ENCODE measurements at regions not wholly inside any gene's neighbourhood (a gene's known extent, or its start where the extent isn't known, plus 50 kb on each side); places are given as distances from the start of the nearest gene placed in this dataset.
A peak's percentile ranks its signal among the peaks of the same experiment; 100 is the strongest.

DNA sequence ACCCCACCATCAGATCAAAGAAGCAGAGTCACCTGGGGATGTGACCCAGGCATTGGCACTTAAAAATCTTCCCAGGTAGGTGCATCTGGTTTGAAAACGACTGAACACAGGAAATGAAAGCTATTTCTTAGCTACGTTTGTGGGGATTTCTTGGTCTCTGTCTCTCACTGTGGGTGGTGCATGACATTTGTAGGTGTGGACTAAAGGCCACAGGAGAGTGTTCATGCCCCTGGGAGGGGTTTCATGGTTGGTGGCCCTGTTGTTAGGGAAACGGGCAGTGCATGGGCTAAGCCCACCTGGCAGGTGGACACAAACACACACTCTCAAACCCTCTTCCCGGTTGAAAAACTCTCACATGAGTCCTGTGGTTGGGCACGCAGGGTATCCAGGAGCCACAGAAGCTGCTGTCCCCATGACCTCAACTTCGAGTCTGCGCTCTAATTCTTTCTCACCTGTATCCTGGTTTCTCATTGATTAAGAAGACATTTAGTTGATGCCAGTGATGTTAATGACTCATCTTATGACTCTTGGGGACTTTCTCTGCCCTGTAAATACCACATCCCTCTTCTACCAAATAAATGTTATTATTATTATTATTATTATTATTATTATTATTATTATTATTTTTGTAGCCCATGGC, 119.4 kb downstream of the MRPS6 start:
- no peak overlapping the region for H3K4me3 ChIP-seq (ENCODE audit: low read depth, low read length)

DNA sequence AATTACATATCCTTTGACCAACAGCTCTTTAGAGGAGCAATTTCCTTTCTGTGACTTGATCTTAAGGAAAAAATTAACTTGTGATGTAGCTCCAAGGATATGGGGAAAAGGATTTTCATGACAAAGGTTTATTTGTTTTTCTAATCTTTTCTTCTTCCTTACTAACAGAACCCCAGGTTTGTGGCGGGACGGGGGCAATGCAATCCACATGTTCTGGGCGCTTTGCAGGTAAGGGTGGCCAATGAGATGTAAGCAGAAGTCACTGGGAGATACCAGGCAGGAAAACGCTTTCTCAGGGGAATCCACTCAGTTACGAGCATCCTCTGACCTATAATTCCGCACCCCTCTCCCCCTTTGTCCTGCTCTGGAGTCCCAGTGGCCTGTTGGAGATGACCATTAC, 122.0 kb downstream of the MRPS6 start:
- H3K4me3 ChIP-seq (ENCODE audit: low read depth, low read length): no peak overlapping the region

DNA sequence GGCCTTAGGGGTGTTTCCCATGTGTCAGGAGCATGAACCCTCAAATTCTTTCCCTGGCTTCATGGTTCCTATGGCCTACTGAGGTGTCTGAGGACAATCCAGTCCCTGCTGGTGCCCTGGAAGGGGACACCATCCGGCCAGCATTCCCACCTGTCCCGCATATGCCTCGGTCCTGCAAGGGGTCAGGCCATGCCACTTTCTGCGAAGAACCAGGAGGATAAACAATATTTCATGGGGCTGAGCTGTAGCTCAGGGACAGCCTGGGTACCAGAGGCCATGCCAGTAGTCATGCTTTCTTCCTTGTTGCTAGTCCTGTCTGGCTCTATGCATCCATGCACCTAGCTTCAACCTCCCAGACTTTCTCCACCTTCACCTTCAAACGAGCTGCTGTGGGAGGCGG, 123.6 kb downstream of the MRPS6 start:
- no peak overlapping the region for H3K4me3 ChIP-seq (ENCODE audit: low read depth, low read length)

DNA sequence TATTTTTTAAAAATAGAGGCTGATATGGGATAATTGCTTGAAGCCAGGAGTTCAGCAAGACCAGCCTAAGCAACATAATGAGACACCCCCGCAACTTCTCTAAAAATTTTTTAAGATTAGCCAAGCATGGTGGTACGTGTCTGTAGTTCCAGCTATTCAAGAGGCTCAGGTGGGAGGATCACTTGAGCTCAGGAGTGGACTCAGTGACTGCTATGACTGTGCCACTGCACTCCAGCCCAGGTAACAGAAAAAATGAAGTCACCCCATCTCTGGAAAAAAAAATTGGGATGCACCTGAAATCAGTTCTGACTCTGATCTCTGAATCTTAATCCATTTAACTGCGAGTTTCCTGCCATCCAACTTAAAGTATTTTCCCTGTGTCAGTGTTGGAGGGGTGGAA, 124.2 kb downstream of the MRPS6 start:
- H3K4me3 ChIP-seq (ENCODE audit: low read depth, low read length): no peak overlapping the region

DNA sequence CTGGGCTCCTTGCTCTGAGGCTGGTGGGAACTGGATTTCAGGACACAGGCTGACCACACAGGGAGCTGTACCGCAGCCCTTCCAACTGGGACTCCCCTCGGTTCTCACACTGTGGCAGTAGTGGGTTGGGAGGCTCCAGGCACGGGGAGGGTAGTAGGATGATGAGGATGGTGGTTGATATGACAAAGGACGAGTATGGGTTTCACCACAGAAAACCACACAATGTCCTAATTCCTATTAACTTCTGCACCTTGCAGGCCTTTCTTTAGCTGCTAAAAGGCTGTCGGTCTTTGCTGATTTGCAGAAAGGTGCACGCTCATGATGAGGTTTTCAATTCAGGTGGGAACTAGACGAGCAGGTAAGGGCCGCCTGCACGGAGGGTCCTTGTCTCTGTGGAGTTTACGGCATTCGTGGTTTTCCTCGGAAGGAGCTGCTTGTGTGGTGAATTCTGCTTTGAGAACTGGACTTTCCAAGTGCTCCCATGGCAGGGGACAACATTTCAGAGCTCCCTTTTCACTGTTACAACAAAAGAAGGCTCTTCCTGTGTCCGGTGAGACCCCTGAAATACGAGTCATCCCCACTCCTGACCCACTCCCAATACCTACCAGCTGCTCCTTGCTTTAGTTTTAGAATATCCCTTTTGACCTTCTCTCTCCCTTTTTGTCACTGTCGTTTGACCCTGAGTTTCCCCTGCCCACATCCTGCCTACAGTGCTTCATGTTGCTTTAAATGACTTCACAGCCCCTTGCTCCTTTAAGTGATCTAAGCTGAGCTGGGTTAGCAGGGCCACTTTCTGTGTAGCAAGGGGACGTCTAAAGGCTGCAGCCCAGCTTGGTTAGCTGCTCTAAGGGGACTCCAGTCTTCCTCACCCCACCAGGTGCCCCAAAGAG, 125.1 kb downstream of the MRPS6 start:
- no peak overlapping the region for H3K4me3 ChIP-seq (ENCODE audit: low read depth, low read length)

DNA sequence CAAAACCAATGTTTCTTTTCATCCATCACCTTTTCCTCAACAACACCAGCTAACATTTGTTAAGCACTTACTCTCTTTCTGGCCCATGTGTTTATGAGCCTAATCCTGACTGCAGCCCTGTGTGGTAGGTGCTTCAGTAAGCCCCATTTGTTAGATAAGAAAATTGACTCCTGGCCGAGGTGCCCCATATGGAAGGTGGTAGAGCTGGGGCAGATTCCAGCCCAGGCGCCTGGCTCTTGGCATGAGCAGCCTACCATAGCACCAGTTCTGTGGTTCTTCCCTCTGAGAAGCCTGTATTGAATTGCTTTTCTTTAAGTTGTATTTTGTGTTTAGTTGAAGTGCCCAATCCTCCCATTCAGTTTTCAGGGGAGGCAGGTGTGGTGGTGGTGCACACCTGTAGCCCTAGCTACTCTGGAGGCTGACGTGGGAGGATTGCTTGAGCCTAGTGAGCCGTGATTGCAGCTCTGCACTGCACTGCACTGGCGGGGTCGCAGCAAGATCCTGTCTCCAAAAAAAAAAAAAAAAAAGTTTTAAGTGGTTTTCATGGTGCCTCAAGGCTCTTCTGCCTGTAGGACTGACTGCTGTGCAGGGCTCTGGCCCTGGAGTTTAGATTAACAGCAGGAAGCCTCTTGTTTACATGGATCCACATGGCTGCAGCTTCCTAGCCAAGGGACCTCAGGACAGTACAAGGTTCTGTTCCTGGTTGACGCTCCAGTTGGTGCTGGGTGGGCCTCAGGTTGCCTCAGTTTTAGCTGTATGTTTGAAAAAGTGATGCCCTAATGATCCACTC, 125.9 kb downstream of the MRPS6 start:
- no peak overlapping the region for H3K4me3 ChIP-seq (ENCODE audit: low read depth, low read length)

DNA sequence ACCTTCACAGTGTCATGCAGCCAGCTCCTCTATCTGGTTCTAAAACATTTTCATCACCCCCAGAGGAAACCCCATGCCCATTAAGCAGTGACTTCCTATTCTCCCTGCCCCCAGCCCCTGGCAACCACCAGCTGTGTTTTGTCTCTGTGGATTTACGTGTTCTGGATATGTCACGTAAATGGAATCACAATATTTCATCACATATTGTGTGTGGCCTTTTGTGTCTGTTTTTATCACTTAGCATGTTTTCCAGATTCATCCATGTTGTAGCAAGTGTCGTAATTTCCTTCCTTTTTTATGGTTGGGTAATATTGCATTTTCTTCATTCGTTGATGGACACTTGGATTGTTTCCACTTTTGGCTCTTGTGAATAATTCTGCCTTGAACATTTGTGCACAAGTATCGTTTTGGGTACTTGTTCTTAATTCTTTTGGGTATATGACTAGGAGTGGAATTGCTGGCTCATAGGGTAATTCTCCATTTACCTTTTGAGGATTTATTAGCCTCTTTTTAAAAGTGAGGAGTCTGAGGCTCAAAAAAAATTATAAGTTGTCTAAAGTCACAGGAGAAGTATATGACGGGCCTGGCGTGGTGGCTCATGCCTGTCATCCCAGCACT, 127.0 kb downstream of the MRPS6 start:
- no peak overlapping the region for H3K4me3 ChIP-seq (ENCODE audit: low read depth, low read length)

DNA sequence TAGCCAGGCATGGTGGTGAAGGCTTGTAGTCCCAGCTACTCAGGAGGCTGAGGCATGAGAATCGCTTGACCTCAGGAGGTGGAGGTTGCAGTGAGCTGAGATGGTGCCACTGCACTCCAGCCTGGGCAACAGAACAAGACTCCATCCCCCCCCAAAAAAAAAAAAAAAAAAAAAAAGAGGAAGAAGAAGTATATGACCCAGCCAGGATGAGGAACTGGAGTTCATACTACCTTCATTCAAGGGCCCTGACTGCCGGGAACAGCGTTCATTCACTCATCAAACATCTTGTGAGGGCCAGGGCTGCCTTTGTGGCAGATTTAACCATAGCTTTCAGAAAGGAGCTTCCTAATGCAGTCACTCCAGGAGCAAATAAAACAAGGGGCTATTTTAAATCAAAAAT, 127.6 kb downstream of the MRPS6 start:
- H3K4me3 ChIP-seq (ENCODE audit: low read depth, low read length): no peak overlapping the region

DNA sequence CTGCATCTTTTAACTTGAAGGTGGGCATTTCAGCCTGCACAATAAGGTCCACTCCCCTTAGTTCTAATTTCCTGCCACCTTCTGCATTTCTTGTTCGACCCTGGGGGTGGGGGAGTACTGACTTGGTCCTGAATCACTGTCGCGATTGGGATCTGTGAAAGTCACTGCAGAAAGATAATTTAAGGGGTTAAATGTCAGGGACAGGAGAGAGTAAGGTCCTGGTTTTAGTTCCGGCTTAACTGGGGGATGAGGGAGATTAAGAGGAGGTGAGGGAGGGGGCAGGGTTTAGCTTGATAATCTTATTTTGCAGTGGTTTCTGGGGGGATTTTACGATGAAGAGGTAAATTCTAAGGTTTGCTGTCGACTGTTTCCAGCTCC, 128.1 kb downstream of the MRPS6 start:
- H3K4me3 ChIP-seq (ENCODE audit: low read depth, low read length): peak overlapping the region; percentile 62

DNA sequence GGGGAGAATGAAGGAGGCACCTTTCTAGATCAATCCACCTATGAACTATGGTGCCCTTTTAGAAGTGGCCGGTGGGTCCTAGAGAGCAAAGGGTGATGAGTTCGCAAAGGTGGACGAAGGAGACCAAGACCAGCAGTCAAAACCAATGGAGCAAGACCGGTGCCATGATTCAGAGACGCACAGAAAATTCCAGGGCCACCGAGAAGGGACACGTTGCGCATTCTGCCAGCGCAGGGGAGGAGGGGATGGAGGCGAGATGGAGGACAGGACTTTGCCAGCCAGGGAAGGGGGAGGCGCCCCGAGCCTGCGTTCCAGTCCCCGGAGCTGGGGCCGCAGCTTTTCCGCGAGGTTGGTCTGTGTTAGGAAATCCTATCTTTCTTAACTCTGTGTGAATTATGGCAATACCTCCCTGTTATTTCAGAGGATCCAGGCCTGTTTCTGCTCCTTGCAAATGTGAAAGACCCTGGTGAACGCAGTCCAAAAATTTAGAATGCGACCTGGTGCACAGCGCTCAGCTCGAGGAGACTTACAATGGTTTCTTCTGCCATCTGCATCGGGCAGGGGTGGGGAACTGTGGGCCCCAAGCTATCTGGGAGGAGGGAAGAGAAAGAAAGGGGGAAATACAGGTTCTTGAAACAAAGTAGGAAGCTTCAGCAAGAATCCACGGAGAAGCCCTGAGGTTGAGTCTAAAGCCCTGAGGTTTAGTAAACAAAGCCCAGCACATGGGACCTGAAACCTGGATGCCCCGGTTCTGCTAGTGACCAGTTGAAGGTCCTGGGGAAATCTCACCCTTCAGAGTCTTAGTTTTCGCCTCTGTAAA, 129.4 kb downstream of the MRPS6 start:
- peak overlapping the region; percentile 62 for H3K4me3 ChIP-seq (ENCODE audit: low read depth, low read length)

DNA sequence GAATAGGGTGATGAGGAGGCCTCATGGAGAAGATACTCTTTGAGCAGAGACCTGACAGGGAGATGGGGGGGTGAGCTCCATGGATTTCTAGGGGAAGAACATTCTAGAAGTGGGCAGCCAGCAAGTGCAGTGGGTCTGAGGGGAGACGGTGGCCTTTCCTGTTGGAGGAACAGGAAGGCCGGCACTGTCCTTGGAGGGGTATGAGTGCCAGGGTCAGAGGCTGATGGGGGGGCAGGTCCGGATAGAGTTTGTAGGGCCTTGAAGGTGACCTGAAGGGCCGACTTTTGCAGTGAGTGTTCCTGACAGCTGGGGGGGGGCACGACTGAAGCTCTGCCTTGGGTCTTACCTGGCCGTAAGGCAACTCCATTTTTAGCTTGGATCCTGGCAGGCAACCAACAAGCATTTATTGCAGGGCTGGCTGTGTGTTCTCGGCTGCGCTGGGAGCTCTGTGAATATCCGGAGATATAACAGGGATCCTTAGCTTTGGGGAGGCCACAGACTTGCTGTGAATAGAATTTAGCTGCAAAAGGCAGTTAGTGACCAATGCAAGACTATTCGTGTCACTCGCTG, 130.6 kb downstream of the MRPS6 start:
- H3K4me3 ChIP-seq (ENCODE audit: low read depth, low read length): no peak overlapping the region

DNA sequence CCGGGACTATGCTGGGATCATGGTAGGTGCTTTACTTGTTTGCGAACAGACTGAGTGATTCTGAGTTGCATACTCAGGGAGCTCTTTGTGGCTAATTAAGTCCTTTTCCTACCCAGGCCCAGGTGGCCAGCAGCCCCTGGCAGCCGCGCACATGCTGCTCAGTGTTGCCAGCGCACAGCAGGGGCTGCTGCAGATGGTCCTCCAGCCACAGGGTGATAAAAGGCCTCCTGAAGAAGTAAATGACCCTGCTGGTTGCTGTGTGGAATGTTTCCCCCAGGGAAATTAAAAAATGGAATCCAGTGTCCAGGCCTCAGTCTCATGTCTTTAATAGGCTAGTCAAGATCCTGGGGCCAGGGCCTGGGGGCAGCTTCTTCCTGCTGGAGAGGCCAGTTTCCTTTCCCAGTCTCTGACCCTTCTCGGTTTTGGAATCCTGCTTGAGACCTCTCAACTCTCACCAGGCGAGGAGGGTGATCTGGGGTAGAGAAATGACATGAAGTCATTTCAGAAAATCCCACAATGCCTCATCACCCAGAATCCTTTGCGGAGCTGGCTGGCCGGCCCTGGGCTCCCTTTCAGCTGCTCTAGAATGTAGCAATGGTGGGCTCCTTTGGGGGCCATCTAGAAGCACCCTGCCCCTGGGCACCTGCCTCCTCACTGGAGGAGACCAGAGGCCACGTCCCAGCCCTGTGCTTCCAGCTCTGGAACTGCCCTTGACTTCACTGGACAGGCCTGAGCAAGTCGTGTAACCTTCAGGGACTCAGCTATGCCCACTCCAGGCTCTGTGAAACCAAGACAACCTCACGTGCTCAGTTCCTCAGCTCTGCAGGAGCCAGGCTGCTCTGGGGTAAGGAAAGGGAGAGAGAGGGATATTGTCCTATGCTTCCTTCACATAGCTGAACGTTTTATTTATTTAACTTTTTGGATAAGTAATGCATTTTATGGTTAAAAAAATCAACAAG, 131.4 kb downstream of the MRPS6 start:
- no peak overlapping the region for H3K4me3 ChIP-seq (ENCODE audit: low read depth, low read length)

DNA sequence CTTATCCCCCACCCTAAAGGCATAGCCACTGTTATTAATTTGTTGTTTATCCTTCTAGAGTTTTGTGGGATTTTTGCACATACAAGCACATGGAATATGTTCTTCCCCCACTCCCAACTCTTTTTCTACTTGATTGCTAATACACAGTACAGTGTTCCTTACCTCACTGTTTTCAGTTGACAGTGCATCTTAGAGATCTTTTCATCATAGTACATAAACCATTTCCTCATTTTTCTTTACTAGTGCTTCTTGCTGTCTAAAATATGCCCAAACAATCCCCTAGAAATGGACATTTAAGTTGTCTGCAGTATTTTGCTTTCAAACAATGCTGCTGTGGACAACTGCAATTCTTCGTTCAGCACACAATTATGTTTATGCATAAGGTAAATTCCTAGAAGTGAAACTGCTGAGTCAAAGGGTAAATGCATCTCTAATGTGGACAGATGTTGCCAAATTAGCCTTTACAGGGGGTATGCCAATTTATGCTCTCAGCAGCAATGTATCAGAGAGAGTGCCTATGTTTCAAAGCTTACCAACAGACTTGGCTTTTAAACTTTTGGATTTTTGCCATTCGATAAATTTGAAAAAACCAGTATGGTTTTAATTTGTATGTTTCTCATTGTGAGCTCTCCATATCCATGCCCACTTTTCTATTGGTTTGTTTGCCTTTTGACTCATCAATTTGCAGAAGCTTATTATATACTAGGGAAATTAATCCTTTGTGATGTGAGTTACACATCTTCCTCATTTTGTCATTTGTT, 132.6 kb downstream of the MRPS6 start:
- H3K4me3 ChIP-seq (ENCODE audit: low read depth, low read length): no peak overlapping the region

DNA sequence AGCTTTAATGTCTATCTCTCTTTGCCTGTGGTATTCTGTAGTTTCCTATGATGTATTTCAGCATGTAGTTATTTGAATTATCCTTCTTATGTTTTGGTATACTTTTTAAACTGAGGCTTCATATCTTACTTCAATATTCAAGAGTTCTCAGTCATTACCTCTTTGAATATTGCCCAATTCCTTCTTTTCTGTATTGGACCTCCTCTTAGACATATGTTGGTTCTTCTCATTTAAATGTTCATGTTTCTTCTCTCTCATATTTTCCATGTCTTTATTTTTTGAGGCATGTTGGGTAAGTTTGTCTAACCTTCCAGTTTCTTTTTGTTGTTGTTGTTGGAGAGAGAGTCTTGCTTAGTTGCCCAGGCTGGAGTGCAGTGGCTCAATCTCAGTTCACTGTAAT, 140.6 kb downstream of the MRPS6 start:
- no peak overlapping the region for H3K4me3 ChIP-seq (ENCODE audit: low read depth, low read length)

DNA sequence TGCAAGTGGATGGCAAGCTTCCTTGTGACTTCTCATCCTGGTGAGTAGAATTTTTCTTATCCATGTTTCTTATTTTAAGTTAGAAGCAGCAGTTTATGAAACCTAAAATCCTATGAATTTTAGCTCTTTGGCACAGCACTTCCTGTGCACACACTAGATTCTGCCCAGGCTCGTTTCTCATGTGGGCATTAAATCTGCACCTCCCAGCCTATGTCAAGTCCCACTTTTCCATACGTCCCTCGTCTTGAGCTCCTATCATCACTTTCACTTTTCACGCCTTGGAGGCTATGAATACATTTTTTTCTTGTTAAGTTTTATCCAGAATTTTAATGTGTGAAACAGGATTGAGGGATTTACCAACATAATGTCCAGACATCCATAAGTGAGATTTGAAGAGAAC, 142.1 kb downstream of the MRPS6 start:
- H3K4me3 ChIP-seq (ENCODE audit: low read depth, low read length): no peak overlapping the region

DNA sequence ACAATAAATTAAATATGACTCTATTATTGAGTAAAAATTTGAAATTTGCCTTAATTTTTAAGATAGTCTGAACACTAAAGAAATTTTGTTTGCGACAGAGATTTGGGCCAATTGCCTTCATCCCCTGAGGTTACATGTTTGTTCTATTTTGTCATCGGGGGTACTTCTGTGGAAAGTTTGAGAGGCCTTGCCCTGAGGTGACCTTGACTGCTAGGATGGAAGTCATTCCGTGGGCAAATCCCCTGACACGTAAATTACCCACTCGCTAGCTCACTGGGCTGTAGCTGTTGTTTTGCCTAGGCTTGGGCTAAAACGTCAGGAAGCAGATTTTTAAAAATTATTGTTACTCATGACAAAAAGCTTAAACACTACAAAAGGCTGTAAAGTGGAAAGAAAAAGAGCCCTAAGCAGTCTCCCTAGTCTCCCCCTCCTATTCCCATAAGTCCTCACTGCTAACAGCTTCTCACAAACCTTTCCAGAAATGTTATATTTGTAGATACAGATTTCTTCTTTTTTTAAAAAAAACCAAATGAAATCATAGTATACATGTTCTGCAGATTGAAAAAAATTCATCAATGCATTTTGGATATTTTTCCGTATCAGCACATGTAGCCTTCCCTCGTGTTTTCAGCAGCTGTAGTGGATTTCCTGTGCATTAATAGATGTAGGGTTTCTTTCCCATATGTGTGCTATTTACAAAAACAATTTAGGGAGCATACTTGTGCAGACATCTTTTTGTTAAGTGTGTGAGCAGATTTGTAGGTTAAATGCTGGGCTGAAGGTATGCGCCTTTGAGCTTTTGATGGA, 142.7 kb downstream of the MRPS6 start:
- H3K4me3 ChIP-seq (ENCODE audit: low read depth, low read length): no peak overlapping the region

DNA sequence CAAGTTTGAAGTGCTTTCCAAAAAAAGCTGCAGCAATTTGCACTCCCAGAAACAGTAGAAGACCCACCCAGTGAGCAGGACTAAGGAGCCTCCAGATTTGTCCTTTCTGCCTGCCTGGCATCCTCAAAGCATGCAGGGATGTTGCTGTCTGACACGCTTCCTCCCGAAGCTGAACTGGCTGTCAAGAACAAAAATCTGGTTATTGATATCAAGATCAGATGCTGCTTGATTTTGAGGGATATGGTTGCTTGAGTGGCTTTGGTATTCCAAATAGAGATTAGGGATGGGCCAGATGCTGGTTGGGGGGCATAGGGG, 143.3 kb downstream of the MRPS6 start:
- no peak overlapping the region for H3K4me3 ChIP-seq (ENCODE audit: low read depth, low read length)

DNA sequence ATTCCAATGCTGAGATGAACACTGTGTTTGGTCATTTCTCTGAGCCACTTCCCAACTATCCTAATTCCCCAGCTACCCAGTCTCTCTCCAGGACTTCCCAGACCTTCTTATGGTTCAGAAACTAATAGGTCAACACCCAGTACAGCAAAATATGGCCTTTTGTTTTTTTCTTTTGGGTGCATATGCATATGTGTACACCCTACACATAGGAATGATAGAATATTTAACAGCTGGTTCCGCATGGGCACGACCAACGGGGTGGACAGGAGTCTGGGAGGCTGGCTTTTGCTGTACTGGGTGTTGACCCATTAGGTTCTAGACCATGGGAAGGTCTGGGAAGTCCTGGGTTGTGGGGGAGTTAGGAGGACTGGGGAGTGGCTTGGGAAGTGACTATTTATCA, 143.9 kb downstream of the MRPS6 start:
- no peak overlapping the region for H3K4me3 ChIP-seq (ENCODE audit: low read depth, low read length)

Data from iPS-11a (cell line).